ACHN (cell line): ENCODE measurements at regions not wholly inside any gene's neighbourhood (a gene's known extent, or its start where the extent isn't known, plus 50 kb on each side); places are given as distances from the start of the nearest gene placed in this dataset.

Experiments
- DNase-seq: peaks from one replicate; pipeline ENCODE4 v3.0.0-alpha.2; 2015
- in situ Hi-C: cut with HindIII; loops from 2 replicates; pipeline ENCODE4 v1.10.0; 2017; ENCODE audit warnings: low sequenced_read_pairs, low pct_ligation_motif_present, low pct_unique_long_range_greater_than_20kb

DNA sequence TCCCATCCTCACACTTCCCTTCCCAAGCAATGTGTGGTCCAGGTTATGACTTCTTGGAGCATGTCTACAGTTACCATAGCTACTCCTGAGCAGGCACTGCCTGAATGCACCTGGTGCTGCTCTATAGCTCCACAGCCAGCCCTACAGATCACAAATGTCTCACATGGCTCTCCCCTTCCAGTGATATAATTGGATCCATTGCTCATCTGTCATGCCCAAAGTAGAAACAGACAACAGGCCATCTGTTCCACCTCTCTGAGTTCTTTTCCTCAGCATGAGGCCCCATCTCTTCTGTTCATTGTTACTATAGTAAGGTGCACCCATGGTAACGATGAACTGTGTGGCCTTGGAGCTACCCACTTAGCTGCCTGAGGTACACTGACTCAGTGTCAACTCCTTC lies 320.3 kb upstream of the ZC3H12C start:
- in situ Hi-C loops = no loop called here
- no peak for DNase-seq

DNA sequence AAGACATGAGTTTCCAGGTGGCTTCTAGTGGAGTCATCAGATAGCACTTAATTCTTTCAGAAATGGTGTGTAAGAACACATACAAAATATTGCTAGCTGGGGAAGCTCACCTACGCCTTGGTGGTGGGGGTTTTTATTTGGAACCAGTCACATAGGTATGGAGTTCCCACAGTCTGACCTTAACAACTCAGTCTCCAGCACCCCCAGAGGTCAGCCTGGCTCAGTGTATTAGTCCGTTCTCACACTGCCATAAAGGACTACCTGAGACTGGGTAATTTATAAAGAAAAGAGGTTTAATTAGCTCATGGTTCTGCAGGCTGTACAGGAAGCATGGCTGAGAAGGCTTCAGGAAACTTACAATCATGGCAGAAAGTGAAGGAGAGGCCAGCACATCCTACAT lies 317.5 kb upstream of the ZC3H12C start:
- DNase-seq = no peak
- in situ Hi-C loops = no loop called here

DNA sequence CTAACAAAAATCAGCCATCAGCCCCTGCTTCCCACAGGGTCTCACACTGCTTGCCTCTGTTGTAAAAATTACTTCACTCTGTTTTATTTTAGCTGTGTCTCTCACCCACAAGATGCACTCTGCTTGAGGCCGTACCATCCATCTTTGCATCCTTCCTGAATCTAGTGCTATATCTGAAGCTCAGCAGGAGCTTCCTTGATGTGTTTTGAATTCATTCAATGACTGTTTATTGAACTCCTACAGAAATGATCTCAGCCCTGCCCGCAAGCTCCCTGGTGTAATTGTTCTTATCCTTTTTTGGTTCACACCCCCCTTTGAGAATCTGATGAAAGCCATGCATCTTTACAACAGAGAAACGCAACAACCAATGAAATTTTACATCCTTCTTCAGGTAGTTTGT lies 310.2 kb upstream of the ZC3H12C start:
- in situ Hi-C loops = no loop called here

DNA sequence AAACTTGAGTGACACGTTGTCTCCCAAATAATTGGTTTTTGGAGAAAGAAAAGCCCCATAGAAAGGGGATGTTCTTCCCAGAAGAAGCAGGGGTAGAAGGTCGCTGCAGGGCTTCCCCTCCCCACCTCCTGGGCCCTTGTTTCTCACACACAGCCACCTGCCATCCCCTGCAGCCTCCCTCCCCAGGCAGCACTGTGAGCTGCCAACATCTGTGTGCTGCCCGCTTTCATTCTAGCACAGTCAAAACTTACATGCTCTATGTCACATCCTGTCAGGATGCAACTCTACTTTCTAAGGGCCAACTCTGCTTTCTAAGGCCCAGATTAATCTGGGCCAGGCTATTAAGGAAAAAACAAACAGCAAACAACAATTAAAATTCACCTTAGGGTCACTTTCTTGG lies 309.4 kb upstream of the ZC3H12C start:
- no peak for DNase-seq
- in situ Hi-C loops = no loop called here

More for the DNA sequence above, 310.2 kb upstream of the ZC3H12C start:
- no peak for DNase-seq

DNA sequence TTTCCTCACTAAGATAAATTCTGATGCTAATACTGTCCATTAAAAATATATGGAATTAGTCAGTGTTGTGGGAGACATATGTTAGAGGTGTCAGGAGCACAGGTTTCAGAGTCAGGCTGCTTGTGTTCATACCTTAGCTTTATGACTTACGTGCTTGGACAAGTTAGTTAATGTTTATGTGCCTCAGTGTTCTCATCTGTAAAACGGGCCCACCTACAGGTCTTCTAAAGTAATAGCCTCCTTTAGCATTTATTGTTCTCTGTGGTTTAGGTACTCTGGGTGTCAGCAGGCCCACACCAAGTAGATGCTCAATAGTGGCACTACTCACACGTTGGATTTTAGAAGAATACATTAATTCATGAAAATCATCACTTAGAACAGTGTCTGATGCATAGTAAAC lies 308.7 kb upstream of the ZC3H12C start:
- in situ Hi-C loops = no loop called here
- DNase-seq = no peak

DNA sequence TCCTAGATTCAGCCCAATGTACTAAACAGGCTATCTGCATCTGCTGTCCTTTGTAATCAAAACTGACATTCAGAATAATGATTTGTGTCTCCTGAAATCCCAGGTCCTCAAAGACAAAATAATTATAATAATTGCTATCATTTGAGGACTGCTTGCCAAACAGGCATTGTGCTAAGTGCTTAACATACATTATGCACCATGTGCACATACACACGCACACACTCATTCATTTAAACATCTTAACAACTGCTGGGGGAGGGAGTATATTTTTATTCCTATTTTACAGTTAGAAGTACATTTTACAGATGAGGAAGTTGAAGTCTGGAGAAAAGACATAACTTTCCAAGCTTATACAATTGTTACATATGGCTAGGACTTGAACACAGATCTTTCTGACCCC lies 308.0 kb upstream of the ZC3H12C start:
- no peak for DNase-seq
- in situ Hi-C loops = no loop called here

DNA sequence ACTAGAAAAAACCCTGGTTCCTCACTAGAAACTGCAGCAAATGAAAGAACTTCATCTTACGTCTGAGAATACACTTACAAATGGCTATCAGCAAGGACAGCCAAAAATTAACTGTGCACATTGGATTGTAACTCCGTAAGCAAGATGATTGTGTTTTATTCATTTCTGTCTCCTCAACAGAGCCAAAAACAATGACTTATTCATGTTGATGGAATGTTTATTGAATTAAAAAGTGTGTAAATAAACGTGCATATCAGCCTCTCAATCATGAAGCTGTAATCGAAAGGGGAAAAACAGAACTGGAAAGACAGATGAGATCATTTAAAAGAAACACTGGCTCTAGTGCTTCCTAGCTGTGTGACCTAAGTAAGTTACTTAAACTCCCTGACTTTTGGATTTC lies 307.5 kb upstream of the ZC3H12C start:
- DNase-seq = no peak
- in situ Hi-C loops = no loop called here

DNA sequence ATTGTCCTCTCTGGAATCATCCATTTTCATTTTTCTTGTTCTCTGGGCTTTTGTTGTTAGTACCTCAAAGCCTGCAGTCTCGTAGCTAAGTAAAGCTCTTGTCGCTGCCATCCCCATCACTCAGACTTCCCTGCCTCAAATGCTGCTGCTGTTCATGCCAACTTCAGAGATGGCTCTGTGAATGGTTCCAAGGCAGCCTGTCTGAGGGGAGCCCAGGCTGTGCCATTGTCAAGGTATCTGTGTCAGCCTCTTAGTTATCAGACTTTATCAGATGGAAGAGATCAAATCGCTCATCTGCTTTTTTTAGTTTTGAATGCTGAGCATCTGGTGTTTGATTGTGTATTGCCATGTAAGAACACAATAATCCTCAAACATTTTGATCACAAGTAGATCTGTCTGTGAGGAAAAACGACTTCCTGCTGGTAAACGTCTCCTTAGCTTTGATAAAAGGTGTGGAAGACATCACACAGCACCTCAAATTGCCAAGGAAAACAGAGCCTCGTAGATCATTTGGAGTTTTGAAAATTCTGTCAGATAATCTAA lies 304.2 kb upstream of the ZC3H12C start:
- no peak for DNase-seq
- in situ Hi-C loops = no loop called here

DNA sequence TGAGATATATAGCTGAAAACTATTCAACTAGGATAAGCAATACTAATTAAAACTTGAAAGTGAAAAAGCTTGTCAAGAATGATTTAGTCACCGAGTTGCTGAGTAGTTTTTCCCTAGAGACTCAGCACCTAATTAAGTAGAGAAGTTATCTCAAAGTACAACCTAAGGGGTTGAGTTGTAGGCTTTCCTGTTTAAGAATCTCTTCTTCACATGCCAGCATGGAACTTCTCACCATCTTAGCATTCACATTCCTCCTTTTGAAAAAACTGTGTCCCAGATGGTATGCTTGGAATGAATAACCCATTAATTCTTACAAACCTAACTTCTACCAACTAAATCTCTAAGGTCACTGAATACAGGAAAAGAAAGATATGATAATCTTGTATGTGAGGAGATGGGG lies 303.3 kb upstream of the ZC3H12C start:
- DNase-seq = no peak
- in situ Hi-C loops = no loop called here

DNA sequence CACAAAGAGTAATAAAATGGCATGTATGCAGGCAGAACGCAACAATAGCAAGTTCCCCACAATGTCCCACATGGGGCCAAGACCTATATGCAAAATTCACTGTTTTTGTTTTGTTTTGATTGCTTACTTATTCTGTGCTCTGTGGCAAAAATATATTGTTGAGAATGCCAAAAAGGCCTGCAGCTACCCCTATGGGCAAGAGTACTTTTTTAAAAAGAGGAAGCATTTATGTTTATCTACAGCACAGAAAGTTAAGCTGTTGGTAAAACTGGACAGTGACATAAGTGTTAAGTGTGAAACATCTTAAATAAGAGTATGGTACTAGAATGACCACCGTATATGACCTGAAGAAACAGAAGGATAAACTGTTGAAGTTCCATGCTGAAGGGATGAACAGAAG lies 301.9 kb upstream of the ZC3H12C start:
- DNase-seq = no peak
- in situ Hi-C loops = no loop called here

DNA sequence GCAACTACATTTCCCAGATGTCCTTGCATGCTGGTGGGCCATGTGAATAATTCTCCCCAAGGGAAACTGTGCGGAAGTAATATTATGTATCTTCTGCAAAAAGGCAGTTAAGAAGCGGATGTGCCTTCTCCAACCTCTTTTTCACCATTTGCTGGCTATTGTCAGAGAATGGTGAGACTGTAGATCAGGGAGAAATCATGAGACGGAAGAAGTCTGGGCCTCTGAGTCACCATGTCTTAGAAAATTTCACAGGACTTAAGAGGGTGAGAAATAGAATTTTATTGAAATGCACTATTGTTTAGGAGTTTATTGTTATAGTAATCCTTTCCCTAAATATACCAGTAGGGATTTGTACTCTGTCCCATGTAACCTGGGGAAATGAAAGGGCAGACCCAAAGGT lies 298.7 kb upstream of the ZC3H12C start:
- in situ Hi-C loops = no loop called here
- no peak for DNase-seq

DNA sequence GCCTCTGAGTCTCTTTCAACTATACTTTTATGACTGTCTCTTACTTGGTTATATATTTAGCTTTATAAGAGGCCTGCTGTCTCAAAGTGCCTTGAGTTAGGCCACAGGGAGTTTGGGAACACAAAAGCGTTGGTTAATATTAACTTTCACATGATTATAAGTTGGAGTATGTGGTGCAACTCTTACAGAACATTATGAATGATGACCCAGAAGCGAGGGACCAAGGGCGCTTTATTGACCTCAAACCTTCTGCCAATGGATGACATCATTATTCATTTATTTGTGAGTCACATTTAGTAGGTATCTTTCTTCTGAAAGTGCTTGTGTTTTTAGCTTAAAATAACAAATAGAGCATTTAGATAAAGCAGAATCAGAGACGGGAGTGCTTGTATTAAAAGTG lies 298.0 kb upstream of the ZC3H12C start:
- in situ Hi-C loops = no loop called here
- no peak for DNase-seq

DNA sequence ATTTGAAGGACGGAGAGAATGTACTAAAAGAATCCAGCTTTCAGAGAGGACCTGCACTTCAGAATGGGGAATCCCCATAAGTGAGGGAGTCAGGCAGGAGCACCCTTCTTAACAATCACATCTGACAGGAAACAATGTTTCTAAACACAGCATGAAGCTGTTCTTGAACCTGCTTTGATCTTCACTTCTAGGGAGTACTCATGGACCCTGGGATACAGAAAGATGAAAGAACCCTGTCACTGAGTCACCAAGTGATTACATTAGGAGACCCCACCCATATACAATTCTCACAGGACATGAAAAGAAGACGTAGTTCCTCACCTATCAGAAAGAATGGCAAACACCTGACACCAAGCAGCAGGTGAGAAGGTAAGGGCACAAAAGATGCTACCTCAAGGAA lies 296.9 kb upstream of the ZC3H12C start:
- in situ Hi-C loops = no loop called here
- no peak for DNase-seq

DNA sequence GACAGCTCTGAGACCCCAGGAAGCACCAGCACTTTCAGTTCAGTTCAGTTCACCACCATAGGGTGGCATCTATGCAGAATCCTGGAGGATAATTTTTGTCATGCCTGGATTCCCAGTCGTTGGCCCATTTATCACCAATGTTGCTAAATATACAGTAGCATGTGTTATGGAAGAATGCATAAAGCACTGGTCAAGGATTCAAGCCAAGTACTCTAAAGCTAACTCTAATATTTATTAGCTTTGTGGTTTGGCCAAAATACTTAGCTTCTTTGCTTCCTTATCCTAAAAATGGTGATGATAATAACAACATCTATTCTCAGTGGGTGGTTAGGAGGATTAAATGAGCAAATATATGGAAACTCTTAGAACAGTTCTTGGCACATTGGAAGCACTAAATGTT lies 294.7 kb upstream of the ZC3H12C start:
- DNase-seq = no peak
- in situ Hi-C loops = no loop called here

DNA sequence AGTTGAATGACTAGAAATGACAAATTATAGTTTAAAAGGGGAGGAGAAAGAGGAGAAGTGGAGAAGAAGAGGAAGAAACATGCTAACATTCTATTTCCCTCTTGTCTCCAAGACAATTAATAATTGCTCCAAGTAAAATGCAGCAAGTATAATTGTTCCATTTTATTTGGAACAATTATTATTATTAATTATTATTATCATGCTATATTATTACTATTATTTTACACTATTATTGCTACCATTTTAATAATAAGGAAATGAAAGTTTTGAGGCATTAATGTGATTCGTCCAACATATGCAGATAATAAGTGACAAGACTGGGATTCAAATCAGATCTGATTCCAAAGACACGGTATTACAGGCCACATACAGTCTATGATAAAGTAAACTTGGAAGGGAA lies 293.6 kb upstream of the ZC3H12C start:
- no peak for DNase-seq
- in situ Hi-C loops = no loop called here

DNA sequence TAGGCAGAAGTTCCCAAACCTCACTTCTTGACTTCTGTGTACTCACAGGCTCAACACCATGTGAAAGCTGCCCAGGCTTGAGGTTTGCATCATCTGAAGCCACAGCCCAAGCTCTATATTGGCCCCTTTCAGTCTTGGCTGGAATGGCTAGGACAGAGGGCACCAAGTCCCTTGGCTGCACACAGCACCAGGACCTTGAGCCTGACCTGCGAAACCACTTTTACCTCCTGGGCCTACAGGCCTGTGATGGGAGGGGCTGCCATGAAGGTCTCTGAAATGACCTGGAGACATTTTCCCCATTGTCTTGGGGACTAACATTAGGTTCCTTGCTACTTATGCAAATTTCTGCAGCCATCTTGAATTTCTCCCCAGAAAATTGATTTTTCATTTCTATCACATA lies 288.3 kb upstream of the ZC3H12C start:
- DNase-seq = no peak
- in situ Hi-C loops = no loop called here

DNA sequence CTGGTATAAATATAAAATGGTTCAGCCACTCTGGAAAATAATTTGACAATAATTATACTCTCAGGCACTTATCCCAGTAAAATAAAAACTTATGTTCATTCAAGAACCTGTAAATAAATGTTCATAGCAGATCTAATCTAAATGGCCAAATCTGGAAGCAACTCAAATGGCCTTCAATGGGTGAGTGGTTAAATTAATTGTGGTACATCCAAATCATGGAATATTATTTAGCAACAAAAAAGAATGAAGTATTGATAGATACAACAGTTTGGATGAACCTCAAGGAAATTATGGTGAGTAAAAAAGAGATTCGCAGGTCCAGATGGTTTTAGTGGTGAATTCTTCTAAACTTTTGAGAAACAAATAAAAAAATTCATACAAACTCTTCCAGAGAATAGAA lies 287.0 kb upstream of the ZC3H12C start:
- DNase-seq = no peak
- in situ Hi-C loops = no loop called here

DNA sequence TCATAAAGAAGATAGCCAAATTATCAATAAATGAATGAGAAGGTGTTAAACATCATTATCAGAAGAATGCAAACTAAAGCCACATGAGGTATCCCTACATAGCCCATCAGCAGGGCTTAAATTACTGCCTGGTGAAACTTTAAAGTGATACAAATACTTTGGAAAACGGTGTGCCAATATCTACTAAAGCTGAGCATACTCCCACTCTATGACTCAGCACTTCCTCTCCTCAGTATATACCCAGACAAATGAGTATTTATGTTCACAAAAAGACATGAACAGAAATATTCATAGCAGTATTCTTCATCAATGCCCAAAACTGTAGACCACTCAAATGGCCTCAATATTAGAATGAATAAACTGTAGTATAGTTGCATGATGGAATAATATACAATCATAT lies 284.6 kb upstream of the ZC3H12C start:
- in situ Hi-C loops = no loop called here
- DNase-seq = no peak

DNA sequence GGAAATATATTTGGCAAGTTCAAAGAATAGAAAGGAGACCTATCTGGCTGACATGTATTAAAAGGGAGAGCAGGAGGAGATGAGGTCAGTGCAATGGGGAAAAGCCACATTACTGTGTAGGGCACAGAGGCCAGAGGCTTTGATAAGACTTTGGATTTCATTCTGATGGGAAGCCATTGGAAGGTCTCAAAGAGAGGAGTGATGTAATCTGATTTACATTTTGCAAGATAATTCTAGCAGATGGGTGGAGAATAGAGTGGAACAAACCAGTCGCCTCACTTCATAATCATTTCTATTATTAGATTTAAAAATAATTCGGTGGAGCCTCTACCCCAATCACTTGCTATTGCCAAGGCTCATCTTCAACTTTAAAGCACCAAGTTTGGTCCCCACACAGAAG lies 278.4 kb upstream of the ZC3H12C start:
- no peak for DNase-seq
- in situ Hi-C loops = no loop called here

DNA sequence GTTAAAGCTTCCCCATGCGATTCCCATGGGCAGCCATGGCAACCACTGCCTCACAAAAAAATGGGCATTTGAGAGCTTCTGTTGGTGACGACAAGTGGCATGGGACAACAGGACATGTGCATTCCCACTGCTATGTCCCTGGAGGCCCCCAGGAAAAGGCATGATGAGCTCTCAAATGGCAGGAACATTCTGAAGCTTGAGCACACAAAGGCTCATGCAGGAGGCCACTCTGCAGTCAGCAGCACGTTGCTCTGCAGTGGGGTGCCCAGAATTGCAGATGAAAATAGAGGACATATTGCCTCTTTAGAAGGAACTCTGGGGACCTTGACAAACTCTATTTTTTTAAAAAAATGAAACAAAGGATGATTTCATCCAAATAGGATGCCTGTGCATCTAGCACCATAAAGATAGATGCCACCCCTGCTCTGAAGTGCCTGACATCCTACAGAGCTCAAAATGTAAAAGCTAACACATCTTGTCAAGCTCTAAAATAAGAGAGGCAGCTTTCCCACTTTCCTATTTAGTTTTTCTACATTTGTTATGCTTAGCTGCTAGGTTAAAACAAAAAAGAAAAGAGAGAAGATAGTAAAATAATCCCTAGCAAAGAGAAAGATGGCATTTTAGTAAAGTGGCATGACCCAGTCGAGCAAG lies 277.6 kb upstream of the ZC3H12C start:
- no peak for DNase-seq
- in situ Hi-C loops = no loop called here

DNA sequence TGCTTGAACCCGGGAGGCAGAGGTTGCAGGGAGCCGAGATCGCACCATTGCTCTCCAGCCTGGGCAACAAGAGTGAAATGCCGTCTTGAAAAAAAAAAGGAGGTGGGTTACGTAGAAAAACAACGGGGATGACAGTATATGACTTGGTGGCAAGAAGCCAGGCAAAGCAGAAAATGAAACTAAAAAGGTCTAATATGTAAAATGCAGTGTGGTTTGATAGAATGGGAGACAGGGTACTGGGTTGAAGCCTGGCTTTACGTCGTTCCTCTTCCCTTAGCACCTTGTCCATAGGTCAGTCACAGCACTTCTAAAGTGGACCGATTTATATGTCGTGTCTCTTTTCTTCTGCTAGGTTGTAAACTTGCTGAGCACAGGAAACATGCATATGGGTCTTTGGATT lies 274.9 kb upstream of the ZC3H12C start:
- in situ Hi-C loops = no loop called here

More for the DNA sequence above, 274.9 kb upstream of the ZC3H12C start:
- DNase-seq = no peak
